ENCODE measurements at regions not wholly inside any gene's neighbourhood (a gene's known extent, or its start where the extent isn't known, plus 50 kb on each side); places are given as distances from the start of the nearest gene placed in this dataset.
"Not testable (repeated sequence)": the region's sequence is repeated elsewhere in the genome, so short reads cannot be mapped to it uniquely, and the experiment has no call there.

DNA sequence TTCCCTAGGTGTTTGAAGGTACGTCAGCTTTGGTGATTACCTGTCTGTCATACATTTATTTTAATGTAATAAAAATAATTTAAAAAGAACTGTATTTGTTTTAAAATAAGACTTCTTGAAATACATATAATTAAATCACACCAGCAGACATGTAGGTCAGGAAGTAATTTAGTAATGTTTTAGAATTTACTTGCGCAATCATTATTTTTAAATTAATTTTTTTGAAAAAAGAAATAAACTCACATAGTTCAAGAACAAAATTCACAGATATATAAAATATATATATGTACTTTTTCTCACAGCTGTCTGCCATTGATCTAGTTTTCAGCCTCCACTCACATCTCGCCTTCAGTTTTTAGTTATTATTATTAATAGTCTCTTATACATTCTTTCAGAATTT is 875.9 kb downstream of the TTLL7 start:
- Histone ChIP-seq H3K27ac (no peak overlapping the region), H3K9me3 (no peaks in the 10 kb centered on the region), H3K4me3 (no peak overlapping the region), H3K36me3 (no peaks in the 10 kb centered on the region), H3K27me3 (no peaks in the 10 kb centered on the region), H3K4me1 (no peaks in the 10 kb centered on the region)
- no peak for DNase-seq
- TF ChIP-seq POLR2A (IDR thresholded peaks at IDR 0.05) (no peak), POLR2AphosphoS5 (IDR thresholded peaks at IDR 0.05) (no peak), EP300 (IDR thresholded peaks at IDR 0.05) (no peak)
- TF ChIP-seq, protein P1, sequence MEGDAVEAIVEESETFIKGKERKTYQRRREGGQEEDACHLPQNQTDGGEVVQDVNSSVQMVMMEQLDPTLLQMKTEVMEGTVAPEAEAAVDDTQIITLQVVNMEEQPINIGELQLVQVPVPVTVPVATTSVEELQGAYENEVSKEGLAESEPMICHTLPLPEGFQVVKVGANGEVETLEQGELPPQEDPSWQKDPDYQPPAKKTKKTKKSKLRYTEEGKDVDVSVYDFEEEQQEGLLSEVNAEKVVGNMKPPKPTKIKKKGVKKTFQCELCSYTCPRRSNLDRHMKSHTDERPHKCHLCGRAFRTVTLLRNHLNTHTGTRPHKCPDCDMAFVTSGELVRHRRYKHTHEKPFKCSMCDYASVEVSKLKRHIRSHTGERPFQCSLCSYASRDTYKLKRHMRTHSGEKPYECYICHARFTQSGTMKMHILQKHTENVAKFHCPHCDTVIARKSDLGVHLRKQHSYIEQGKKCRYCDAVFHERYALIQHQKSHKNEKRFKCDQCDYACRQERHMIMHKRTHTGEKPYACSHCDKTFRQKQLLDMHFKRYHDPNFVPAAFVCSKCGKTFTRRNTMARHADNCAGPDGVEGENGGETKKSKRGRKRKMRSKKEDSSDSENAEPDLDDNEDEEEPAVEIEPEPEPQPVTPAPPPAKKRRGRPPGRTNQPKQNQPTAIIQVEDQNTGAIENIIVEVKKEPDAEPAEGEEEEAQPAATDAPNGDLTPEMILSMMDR (IDR thresholded peaks at IDR 0.05), result no peak
- 91 to 98% (median 96%) methylated on average over 3 of the region's 3 CpGs for WGBS, 5 donors
- intact Hi-C loops (cut with DNase I; ENCODE audit: low total_unique reads), result no loop called here

- intact Hi-C loops (cut with DNase I; ENCODE audit: low total_unique reads), result no loop called here
- H3K27me3 ChIP-seq, result no peaks in the 10 kb centered on the region
- 96 to 100% (median 97%) methylated on average over 4 of the region's 4 CpGs for WGBS, 5 donors
These were observed 880.5 kb downstream of the TTLL7 start for GRCh38 chr1:83118472-83118871.

DNA sequence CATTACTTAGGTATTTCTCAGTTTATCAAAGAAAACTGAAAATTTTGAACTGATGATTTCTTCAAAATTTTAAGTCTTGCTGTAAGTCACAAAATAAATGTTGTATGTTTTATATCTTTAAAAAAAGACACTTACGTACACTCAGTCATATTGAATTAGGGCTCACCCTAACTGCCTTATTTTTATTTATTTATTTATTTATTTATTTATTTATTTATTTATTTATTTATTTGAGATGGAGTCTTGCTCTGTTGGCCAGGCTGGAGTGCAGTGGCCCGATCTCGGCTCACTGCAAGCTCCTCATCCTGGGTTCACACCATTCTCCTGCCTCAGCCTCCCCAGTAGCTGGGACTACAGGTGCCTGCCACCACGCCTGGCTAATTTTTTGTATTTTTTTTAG is 881.9 kb downstream of the TTLL7 start:
- H3K27ac ChIP-seq; H3K27me3 ChIP-seq; DNase-seq; intact Hi-C loops (cut with DNase I; ENCODE audit: low total_unique reads); H3K4me3 ChIP-seq; H3K9me3 ChIP-seq; H3K4me1 ChIP-seq; H3K36me3 ChIP-seq: not testable (repeated sequence)
- 94 to 99% (median 96%) methylated on average over 4 of the region's 4 CpGs for WGBS, 5 donors

More at GRCh38 chr1:83118472-83118871, 880.5 kb downstream of the TTLL7 start:
- Histone ChIP-seq H3K36me3 (no peaks in the 10 kb centered on the region), H3K9me3 (no peaks in the 10 kb centered on the region), H3K4me3 (no peak overlapping the region), H3K4me1 (no peaks in the 10 kb centered on the region), H3K27ac (no peak overlapping the region)
- no peak for DNase-seq
- no peak for TF ChIP-seq EP300 (IDR thresholded peaks at IDR 0.05)

DNA sequence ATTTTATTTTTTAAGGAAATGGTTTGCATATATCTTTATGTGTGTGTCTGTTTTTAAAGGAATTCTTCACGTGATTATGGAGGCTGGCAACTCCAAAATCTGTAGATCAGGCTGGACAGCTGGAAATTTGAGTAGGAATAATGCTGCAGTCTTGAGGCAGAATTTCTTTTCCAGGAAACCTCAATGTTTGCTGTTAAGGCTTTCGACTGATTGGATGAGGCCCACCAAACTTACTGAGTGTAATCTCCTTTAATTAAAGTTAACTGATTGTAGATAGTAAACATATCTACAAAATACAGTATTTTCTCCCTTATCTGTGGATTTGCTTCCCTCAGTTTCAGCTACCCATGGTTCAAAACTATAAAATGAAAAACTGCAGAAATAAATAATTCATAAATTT is 883.1 kb downstream of the TTLL7 start:
- 61 to 89% (median 73%) methylated on average over 2 of the region's 2 CpGs for WGBS, 5 donors
- DNase-seq, result no peak
- no peaks in the 10 kb centered on the region for H3K4me1 ChIP-seq

DNA sequence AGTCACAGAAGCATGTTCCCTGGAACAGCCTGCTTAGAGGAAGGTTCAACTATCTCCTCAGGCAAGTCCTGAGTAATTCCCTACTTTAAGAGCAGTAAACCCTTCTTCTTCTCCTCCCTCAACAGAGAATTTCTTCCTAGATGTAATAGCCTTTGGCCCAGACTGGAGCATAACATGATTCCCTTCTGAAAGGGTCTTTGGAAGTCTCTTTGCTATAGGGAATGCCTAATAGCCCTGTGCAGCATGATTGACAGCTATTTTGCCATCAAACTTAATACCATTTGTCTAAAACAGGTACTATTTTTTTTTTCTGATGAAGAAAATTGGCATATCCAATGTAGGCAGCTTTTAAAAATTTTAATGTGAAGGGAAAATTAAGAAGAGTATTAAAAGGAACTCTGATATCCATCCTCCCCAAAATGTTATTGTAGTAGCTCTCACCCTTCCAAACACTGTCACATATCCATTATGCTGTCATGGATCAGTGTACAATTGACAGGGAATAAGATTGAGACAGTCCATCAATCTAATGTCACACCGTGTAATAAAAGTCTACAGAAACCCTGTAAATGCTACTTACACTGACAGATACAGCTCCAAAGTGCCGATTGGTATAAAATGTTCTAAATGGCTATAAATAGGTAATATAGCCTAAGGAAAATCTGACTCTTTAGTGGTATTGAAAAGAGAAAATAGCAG is 884.6 kb downstream of the TTLL7 start:
- Histone ChIP-seq H3K9me3 (no peaks in the 10 kb centered on the region), H3K36me3 (no peaks in the 10 kb centered on the region), H3K4me1 (no peaks in the 10 kb centered on the region), H3K27me3 (no peaks in the 10 kb centered on the region), H3K27ac (no peak overlapping the region), H3K4me3 (no peak overlapping the region)
- WGBS, 5 donors, result 83 to 92% (median 89%) methylated on average over 2 of the region's 2 CpGs
- TF ChIP-seq POLR2A (IDR thresholded peaks at IDR 0.05) (no peak), EP300 (IDR thresholded peaks at IDR 0.05) (no peak), POLR2AphosphoS5 (IDR thresholded peaks at IDR 0.05) (no peak)
- TF ChIP-seq, protein P1 (IDR thresholded peaks at IDR 0.05), result no peak
- intact Hi-C loops (cut with DNase I; ENCODE audit: low total_unique reads), result no loop called here
- DNase-seq, result no peak

More for the DNA sequence above, 883.1 kb downstream of the TTLL7 start:
- TF ChIP-seq POLR2AphosphoS5 (IDR thresholded peaks at IDR 0.05) (no peak), POLR2A (IDR thresholded peaks at IDR 0.05) (no peak), EP300 (IDR thresholded peaks at IDR 0.05) (no peak)
- TF ChIP-seq, protein P1 (IDR thresholded peaks at IDR 0.05), result no peak
- no peaks in the 10 kb centered on the region for H3K9me3 ChIP-seq
- no peak overlapping the region for H3K27ac ChIP-seq
- H3K36me3 ChIP-seq, result no peaks in the 10 kb centered on the region
- intact Hi-C loops (cut with DNase I; ENCODE audit: low total_unique reads), result no loop called here
- H3K27me3 ChIP-seq, result no peaks in the 10 kb centered on the region
- H3K4me3 ChIP-seq, result no peak overlapping the region

Data from stomach (tissue), 8 donors.